Panc1 (cell line): ENCODE measurements at regions not wholly inside any gene's neighbourhood (a gene's known extent, or its start where the extent isn't known, plus 50 kb on each side); places are given as distances from the start of the nearest gene placed in this dataset.

Source experiments
- ATAC-seq: fragments of 200-7000 bp; cut with Tn5 transposase; 2 replicates; pipeline ENCODE4 v1.9.1; 2020; ENCODE audit warnings: mild to moderate bottlenecking, moderate library complexity
- BruUV-seq: library from RNA; stranded (reverse); fragments of 400-500 nt; replicated peaks from 2 replicates; lab custom pipeline; 2021; lab: Mats Ljungman, UMichigan
- CTCF ChIA-PET: fragments of 300-600 bp; sonication (Branson Sonifier 250); formaldehyde crosslinking; loops from one replicate; lab custom pipeline; 2022; ENCODE audit warnings: antibody characterized with exemption; lab: Charles Lee
- POLR2A ChIA-PET: fragments of 300-600 bp; sonication (Branson Sonifier 250); formaldehyde crosslinking; loops from one replicate; lab custom pipeline; 2022; ENCODE audit warnings: antibody characterized with exemption; lab: Charles Lee
- DNase-seq: peaks from one replicate; pipeline ENCODE4 v3.0.0-alpha.2; 2010; ENCODE audit warnings: low read depth, low spot score
- H3K27ac ChIP-seq: 2 replicates; pipeline ENCODE4 v1.5.1; 2011; ENCODE audit warnings: mild to moderate bottlenecking, low read length, inconsistent platforms
- H3K27me3 ChIP-seq: fragments of 200-500 bp; sonication (Bioruptor generic); 2 replicates; pipeline ENCODE4 v1.6.0; 2014; ENCODE audit warnings: low read length, inconsistent platforms; ENCODE audit not compliant: control insufficient read depth, insufficient read depth
- H3K36me3 ChIP-seq: fragments of 200-500 bp; sonication (Bioruptor generic); 2 replicates; pipeline ENCODE4 v1.5.1; 2014; ENCODE audit warnings: inconsistent platforms, mild to moderate bottlenecking, low read length, moderate library complexity; ENCODE audit not compliant: control insufficient read depth, insufficient read depth
- H3K4me1 ChIP-seq: 2 replicates; pipeline ENCODE4 v1.5.1; 2011; ENCODE audit warnings: inconsistent platforms, mild to moderate bottlenecking, low read length, moderate library complexity; ENCODE audit not compliant: control insufficient read depth, insufficient read depth
- H3K4me3 ChIP-seq, 2 experiments: 2 replicates each; pipeline ENCODE4 v1.5.1; 2011 to 2012; ENCODE audit warnings: low read depth in 2 of 2, low read length in 2 of 2, mild to moderate bottlenecking in 2 of 2, inconsistent platforms in 1 of 2, moderate library complexity in 1 of 2
- H3K9me3 ChIP-seq: fragments of 200-500 bp; sonication (Bioruptor generic); 2 replicates; pipeline ENCODE4 v1.5.1; 2014; ENCODE audit warnings: low read depth, mild to moderate bottlenecking, inconsistent platforms, low read length, moderate library complexity; ENCODE audit not compliant: control insufficient read depth, insufficient read depth
- POLR2AphosphoS5 ChIP-seq: IDR thresholded peaks from 2 replicates; pipeline ENCODE4 v1.6.1; 2012; ENCODE audit warnings: mild to moderate bottlenecking, low read depth, low read length, moderate library complexity
- SIN3A ChIP-seq: IDR thresholded peaks from 2 replicates; pipeline ENCODE4 v1.6.1; 2012; ENCODE audit warnings: low read depth, mild to moderate bottlenecking, low read length, moderate library complexity, borderline replicate concordance; ENCODE audit not compliant: insufficient read depth
- TCF7L2 ChIP-seq: IDR thresholded peaks from 2 replicates; pipeline ENCODE4 v1.6.1; 2011; ENCODE audit warnings: mild to moderate bottlenecking, low read depth, low read length, inconsistent platforms
- in situ Hi-C: cut with HindIII; loops from 2 replicates; pipeline ENCODE4 v1.10.0; 2016; ENCODE audit warnings: low sequenced_read_pairs, low pct_unique_long_range_greater_than_20kb
- intact Hi-C: fragments of 100-400 bp; cut with micrococcal nuclease; formaldehyde crosslinking; loops from one replicate; pipeline ENCODE4 v1.10.0; 2022; ENCODE audit not compliant: unreplicated experiment
- TF ChIP-seq, protein P1 (sequence below): fragments of 450-650 bp; IDR thresholded peaks from 2 replicates; pipeline ENCODE4 v1.5.1; 2017; ENCODE audit warnings: mild to moderate bottlenecking
- TF ChIP-seq, protein P2 (sequence below), 2 experiments: IDR thresholded peaks; 2 replicates each; pipeline ENCODE4 v1.6.1; 2011 to 2012; ENCODE audit warnings: low read depth in 2 of 2, control low read depth in 1 of 2, low read length in 1 of 2, mild to moderate bottlenecking in 1 of 2, moderate library complexity in 1 of 2; ENCODE audit not compliant: insufficient read depth in 1 of 2

DNA sequence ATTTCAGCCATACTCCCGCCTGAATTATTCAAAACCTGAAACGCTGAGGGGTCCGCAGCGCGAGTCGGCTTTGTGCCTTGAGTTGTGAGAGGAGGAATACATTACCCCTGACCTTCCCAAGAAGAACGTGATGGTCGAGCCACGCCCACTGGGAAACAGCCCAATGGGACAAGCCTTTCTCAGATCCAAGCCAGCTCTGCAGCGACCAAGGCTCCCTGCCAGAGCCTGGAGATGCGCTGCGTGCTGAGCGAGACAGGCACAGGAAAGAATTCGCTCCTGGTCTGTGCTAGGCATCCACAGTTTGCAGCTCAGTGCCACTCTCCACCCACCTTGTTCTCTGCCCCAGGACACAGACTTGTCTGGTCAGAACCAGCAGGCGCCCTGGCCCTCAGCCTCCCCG lies 74.1 kb upstream of the GLI2 start:
- CTCF ChIA-PET = no interaction called here
- intact Hi-C loops = no loop called here
- ATAC-seq (no peak), DNase-seq (no peak)
- H3K4me3 ChIP-seq = no peak overlapping the region
- no peaks in the 10 kb centered on the region for H3K36me3 ChIP-seq
- H3K4me1 ChIP-seq = peaks cover 4% of the 10 kb centered on the region
- in situ Hi-C loops = no loop called here
- H3K27me3 ChIP-seq = no peaks in the 10 kb centered on the region
- POLR2A ChIA-PET = no interaction called here
- BruUV-seq = no TSS peak
- H3K9me3 ChIP-seq = 0 out of 2 replicates have a peak, but pooled peaks cover 4% of the 10 kb centered on the region
- TF ChIP-seq, protein P1, sequence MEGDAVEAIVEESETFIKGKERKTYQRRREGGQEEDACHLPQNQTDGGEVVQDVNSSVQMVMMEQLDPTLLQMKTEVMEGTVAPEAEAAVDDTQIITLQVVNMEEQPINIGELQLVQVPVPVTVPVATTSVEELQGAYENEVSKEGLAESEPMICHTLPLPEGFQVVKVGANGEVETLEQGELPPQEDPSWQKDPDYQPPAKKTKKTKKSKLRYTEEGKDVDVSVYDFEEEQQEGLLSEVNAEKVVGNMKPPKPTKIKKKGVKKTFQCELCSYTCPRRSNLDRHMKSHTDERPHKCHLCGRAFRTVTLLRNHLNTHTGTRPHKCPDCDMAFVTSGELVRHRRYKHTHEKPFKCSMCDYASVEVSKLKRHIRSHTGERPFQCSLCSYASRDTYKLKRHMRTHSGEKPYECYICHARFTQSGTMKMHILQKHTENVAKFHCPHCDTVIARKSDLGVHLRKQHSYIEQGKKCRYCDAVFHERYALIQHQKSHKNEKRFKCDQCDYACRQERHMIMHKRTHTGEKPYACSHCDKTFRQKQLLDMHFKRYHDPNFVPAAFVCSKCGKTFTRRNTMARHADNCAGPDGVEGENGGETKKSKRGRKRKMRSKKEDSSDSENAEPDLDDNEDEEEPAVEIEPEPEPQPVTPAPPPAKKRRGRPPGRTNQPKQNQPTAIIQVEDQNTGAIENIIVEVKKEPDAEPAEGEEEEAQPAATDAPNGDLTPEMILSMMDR = no peak
- no peak for TF ChIP-seq SIN3A
- no peak for TF ChIP-seq TCF7L2
- TF ChIP-seq, protein P2, sequence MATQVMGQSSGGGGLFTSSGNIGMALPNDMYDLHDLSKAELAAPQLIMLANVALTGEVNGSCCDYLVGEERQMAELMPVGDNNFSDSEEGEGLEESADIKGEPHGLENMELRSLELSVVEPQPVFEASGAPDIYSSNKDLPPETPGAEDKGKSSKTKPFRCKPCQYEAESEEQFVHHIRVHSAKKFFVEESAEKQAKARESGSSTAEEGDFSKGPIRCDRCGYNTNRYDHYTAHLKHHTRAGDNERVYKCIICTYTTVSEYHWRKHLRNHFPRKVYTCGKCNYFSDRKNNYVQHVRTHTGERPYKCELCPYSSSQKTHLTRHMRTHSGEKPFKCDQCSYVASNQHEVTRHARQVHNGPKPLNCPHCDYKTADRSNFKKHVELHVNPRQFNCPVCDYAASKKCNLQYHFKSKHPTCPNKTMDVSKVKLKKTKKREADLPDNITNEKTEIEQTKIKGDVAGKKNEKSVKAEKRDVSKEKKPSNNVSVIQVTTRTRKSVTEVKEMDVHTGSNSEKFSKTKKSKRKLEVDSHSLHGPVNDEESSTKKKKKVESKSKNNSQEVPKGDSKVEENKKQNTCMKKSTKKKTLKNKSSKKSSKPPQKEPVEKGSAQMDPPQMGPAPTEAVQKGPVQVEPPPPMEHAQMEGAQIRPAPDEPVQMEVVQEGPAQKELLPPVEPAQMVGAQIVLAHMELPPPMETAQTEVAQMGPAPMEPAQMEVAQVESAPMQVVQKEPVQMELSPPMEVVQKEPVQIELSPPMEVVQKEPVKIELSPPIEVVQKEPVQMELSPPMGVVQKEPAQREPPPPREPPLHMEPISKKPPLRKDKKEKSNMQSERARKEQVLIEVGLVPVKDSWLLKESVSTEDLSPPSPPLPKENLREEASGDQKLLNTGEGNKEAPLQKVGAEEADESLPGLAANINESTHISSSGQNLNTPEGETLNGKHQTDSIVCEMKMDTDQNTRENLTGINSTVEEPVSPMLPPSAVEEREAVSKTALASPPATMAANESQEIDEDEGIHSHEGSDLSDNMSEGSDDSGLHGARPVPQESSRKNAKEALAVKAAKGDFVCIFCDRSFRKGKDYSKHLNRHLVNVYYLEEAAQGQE (IDR thresholded peaks at IDR 0.05; ENCODE audit: insufficient read depth in 1 of 2, low read depth in 2 of 2, low read length in 1 of 2) = no peak
- TF ChIP-seq POLR2AphosphoS5 = no peak
- H3K27ac ChIP-seq = no peak overlapping the region

DNA sequence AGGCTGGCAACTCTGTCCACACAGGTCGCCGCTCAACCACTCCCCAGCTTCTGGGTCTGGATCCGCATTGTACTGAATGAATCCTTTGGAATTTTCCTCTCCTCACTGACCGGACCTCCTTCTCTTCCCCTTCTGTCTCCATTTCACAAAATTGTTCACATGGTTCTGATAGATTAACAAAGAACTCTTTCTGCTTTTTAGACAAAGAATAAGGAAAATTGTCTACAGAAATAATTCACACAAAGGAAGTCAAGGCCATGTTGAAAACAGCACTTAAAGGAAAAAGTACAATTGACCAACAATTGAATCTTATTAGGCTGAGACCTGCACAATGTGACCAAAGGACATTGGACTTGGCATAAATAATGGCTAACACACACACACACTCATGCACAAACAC lies 73.6 kb upstream of the GLI2 start:
- CTCF ChIA-PET = no interaction called here
- H3K27me3 ChIP-seq = no peaks in the 10 kb centered on the region
- TF ChIP-seq, protein P1 = no peak
- TF ChIP-seq TCF7L2 (no peak), SIN3A (no peak), POLR2AphosphoS5 (no peak)
- TF ChIP-seq, protein P2 (IDR thresholded peaks at IDR 0.05; ENCODE audit: insufficient read depth in 1 of 2, low read depth in 2 of 2, low read length in 1 of 2) = no peak
- no TSS peak for BruUV-seq
- in situ Hi-C loops (no loop called here), intact Hi-C loops (no loop called here)
- POLR2A ChIA-PET = no interaction called here
- 0 out of 2 replicates have a peak, but pooled peaks cover 5% of the 10 kb centered on the region for H3K9me3 ChIP-seq
- H3K27ac ChIP-seq = no peak overlapping the region
- no peaks in the 10 kb centered on the region for H3K36me3 ChIP-seq
- H3K4me1 ChIP-seq = peaks cover 4% of the 10 kb centered on the region
- DNase-seq (no peak), ATAC-seq (no peak)
- H3K4me3 ChIP-seq = no peak overlapping the region
